ENCODE measurements at regions not wholly inside any gene's neighbourhood (a gene's known extent, or its start where the extent isn't known, plus 50 kb on each side); places are given as distances from the start of the nearest gene placed in this dataset.
"Not testable (repeated sequence)": the region's sequence is repeated elsewhere in the genome, so short reads cannot be mapped to it uniquely, and the experiment has no call there.

DNA sequence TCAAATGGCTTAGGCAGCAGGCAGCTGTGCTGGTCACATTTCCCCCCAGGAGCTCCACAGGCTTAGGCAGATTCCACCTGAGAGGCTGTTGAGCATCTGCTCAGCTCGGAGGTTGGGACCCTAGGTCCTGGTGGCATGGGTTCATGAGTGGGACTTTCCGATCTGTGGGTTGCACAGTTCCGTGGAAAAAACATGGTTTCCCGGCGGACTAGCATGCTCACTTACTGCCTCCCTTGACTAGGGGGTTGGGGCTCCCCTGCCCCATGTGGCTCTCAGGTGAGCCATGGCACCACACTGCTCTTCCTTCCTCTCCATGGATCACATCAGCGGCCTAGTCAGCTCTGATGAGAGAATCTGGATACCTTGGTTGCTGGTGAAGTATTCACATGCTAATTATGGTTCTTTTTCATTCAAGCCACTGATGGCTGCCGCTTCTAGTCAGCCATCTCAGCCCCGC lies 685.1 kb downstream of the METTL15 start:
- no peaks in the 10 kb centered on the region for H3K36me3 ChIP-seq (ENCODE audit: control insufficient read depth, insufficient read depth, low read length)
- H3K4me3 ChIP-seq (ENCODE audit: low read depth in 2 of 2, low read length in 2 of 2), result no peak overlapping the region
- intact Hi-C loops (cut with micrococcal nuclease; ENCODE audit: unreplicated experiment) (no loop called here), in situ Hi-C loops (cut with HindIII; ENCODE audit: low pct_unique_long_range_greater_than_20kb, low sequenced_read_pairs) (no loop called here)
- no peaks in the 10 kb centered on the region for H3K4me1 ChIP-seq (ENCODE audit: control insufficient read depth, insufficient read depth, low read length)
- H3K9me3 ChIP-seq (ENCODE audit: control insufficient read depth, insufficient read depth, low read depth, low read length), result no peaks in the 10 kb centered on the region
- H3K27me3 ChIP-seq (ENCODE audit: control insufficient read depth, insufficient read depth, low read length), result no peaks in the 10 kb centered on the region
- no peak for TF ChIP-seq REST (IDR thresholded peaks at IDR 0.05; ENCODE audit: insufficient read depth in 1 of 2, low read depth in 2 of 2, low read length in 1 of 2)
- TF ChIP-seq CTCF (IDR thresholded peaks at IDR 0.05), result no peak
- no peak for TF ChIP-seq TCF7L2 (IDR thresholded peaks at IDR 0.05; ENCODE audit: low read depth, low read length)
- TF ChIP-seq SIN3A (IDR thresholded peaks at IDR 0.05; ENCODE audit: borderline replicate concordance, insufficient read depth, low read depth, low read length), result no peak
- no peak for TF ChIP-seq POLR2AphosphoS5 (IDR thresholded peaks at IDR 0.05; ENCODE audit: low read depth, low read length)
- CTCF ChIA-PET, result no interaction called here
- no peak for ATAC-seq
- BruUV-seq (replicated peaks), result no TSS peak
- POLR2A ChIA-PET, result no interaction called here
- DNase-seq (ENCODE audit: low read depth, low spot score), result no peak
- no peak overlapping the region for H3K27ac ChIP-seq (ENCODE audit: low read length)

DNA sequence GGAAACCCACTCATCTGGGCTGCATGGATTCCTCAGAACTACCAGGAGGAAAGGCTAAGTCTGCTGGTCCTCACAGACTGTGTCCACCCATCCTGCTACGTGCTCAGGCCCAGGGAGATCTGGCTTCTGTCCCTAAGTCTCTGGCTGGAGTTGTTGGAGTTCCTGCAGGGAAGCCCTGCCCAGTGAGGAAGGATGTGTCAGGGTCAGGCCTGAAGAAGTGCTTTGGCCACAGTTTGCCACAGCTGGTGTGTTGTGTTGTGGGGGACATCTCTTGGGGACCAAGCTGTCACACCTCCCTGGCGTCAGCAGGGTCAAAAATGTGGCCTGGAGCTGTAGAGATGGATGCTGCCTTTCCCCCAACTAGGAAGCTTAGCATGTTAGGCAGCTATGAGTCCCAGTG lies 684.7 kb downstream of the METTL15 start:
- TF ChIP-seq POLR2AphosphoS5 (IDR thresholded peaks at IDR 0.05; ENCODE audit: low read depth, low read length) (no peak), REST (IDR thresholded peaks at IDR 0.05; ENCODE audit: insufficient read depth in 1 of 2, low read depth in 2 of 2, low read length in 1 of 2) (no peak), CTCF (IDR thresholded peaks at IDR 0.05) (no peak), TCF7L2 (IDR thresholded peaks at IDR 0.05; ENCODE audit: low read depth, low read length) (no peak), SIN3A (IDR thresholded peaks at IDR 0.05; ENCODE audit: borderline replicate concordance, insufficient read depth, low read depth, low read length) (no peak)
- H3K9me3 ChIP-seq (ENCODE audit: control insufficient read depth, insufficient read depth, low read depth, low read length), result no peaks in the 10 kb centered on the region
- H3K27me3 ChIP-seq (ENCODE audit: control insufficient read depth, insufficient read depth, low read length), result no peaks in the 10 kb centered on the region
- no peaks in the 10 kb centered on the region for H3K36me3 ChIP-seq (ENCODE audit: control insufficient read depth, insufficient read depth, low read length)
- ATAC-seq (no peak), DNase-seq (ENCODE audit: low read depth, low spot score) (no peak)
- H3K4me1 ChIP-seq (ENCODE audit: control insufficient read depth, insufficient read depth, low read length), result no peaks in the 10 kb centered on the region
- in situ Hi-C loops (cut with HindIII; ENCODE audit: low pct_unique_long_range_greater_than_20kb, low sequenced_read_pairs), result no loop called here
- no peak overlapping the region for H3K4me3 ChIP-seq (ENCODE audit: low read depth in 2 of 2, low read length in 2 of 2)
- no TSS peak for BruUV-seq (replicated peaks)
- intact Hi-C loops (cut with micrococcal nuclease; ENCODE audit: unreplicated experiment), result no loop called here
- ChIA-PET CTCF (no interaction called here), POLR2A (no interaction called here)
- no peak overlapping the region for H3K27ac ChIP-seq (ENCODE audit: low read length)

GRCh38 chr11:28787897-28788296 lies 679.7 kb downstream of the METTL15 start:
- H3K4me3 ChIP-seq (ENCODE audit: low read depth in 2 of 2, low read length in 2 of 2); in situ Hi-C loops (cut with HindIII; ENCODE audit: low pct_unique_long_range_greater_than_20kb, low sequenced_read_pairs); CTCF ChIA-PET; DNase-seq (ENCODE audit: low read depth, low spot score); BruUV-seq (replicated peaks); POLR2A ChIA-PET; H3K9me3 ChIP-seq (ENCODE audit: control insufficient read depth, insufficient read depth, low read depth, low read length); ATAC-seq; H3K27ac ChIP-seq (ENCODE audit: low read length); H3K27me3 ChIP-seq (ENCODE audit: control insufficient read depth, insufficient read depth, low read length); H3K36me3 ChIP-seq (ENCODE audit: control insufficient read depth, insufficient read depth, low read length); H3K4me1 ChIP-seq (ENCODE audit: control insufficient read depth, insufficient read depth, low read length); intact Hi-C loops (cut with micrococcal nuclease; ENCODE audit: unreplicated experiment): not testable (repeated sequence)
